K562 (cell line): ENCODE measurements at regions not wholly inside any gene's neighbourhood (a gene's known extent, or its start where the extent isn't known, plus 50 kb on each side); places are given as distances from the start of the nearest gene placed in this dataset.
A peak's percentile ranks its signal among the peaks of the same experiment; 100 is the strongest.

Experiments
- ARID1B ChIP-seq: fragments of 450-650 bp; IDR thresholded peaks from 2 replicates; pipeline ENCODE4 v1.6.1; 2016; ENCODE audit warnings: antibody characterized with exemption, mild to moderate bottlenecking, inconsistent platforms
- CCNT2 ChIP-seq: IDR thresholded peaks from 2 replicates; pipeline ENCODE4 v1.6.1; 2011; ENCODE audit warnings: borderline replicate concordance, low read depth, mild to moderate bottlenecking, moderate library complexity, mixed read lengths, low read length; ENCODE audit not compliant: insufficient read length; ENCODE audit errors: extremely low read depth
- CREM ChIP-seq: IDR thresholded peaks from 2 replicates; pipeline ENCODE4 v1.6.1; 2014; ENCODE audit warnings: antibody characterized with exemption, low read depth
- CTBP1 ChIP-seq: fragments of 450-650 bp; IDR thresholded peaks from 2 replicates; pipeline ENCODE4 v1.6.1; 2016; ENCODE audit warnings: borderline replicate concordance
- ETV1 ChIP-seq: fragments of 450-650 bp; conservative IDR thresholded peaks from 2 replicates; pipeline ENCODE4 v1.6.1; 2016; ENCODE audit warnings: missing genetic modification characterization, control low read depth, low read depth, missing compliant biosample characterization
- HCFC1 ChIP-seq: IDR thresholded peaks from 2 replicates; pipeline ENCODE4 v1.6.1; 2012; ENCODE audit warnings: low read depth, low read length, improper control_type of control experiment
- HMGN3 ChIP-seq: IDR thresholded peaks from 2 replicates; pipeline ENCODE4 v1.6.1; 2011; ENCODE audit warnings: borderline replicate concordance, low read depth, mild to moderate bottlenecking, mixed read lengths, low read length; ENCODE audit not compliant: insufficient read length; ENCODE audit errors: extremely low read depth
- IRF2 ChIP-seq: sonication (generic); formaldehyde crosslinking; IDR thresholded peaks from 2 replicates; pipeline ENCODE4 v1.8.1; 2022; ENCODE audit warnings: mild to moderate bottlenecking, missing genetic modification reagents
- JUND ChIP-seq, 2 experiments: IDR thresholded peaks; 2 replicates in 1 of 2; 3 replicates in 1 of 2; pipeline ENCODE4 v1.6.1; 2011; ENCODE audit warnings: borderline replicate concordance in 2 of 2, low read depth in 2 of 2, low read length in 2 of 2, improper control_type of control experiment in 1 of 2, missing biosample characterization in 1 of 2, missing genetic modification characterization in 1 of 2, missing genetic modification reagents in 1 of 2
- LCOR ChIP-seq: sonication (generic); formaldehyde crosslinking; IDR thresholded peaks from 2 replicates; pipeline ENCODE4 v1.8.0; 2022; ENCODE audit warnings: mild to moderate bottlenecking, missing genetic modification reagents
- MYNN ChIP-seq, 2 experiments: sonication (generic); formaldehyde crosslinking in 1 of 2; IDR thresholded peaks; 2 replicates each; pipeline versions ENCODE4 v1.5.0 to v1.6.1; 2016 to 2020; ENCODE audit warnings: antibody characterized with exemption in 1 of 2, missing genetic modification reagents in 1 of 2
- NR1H2 ChIP-seq: sonication (generic); formaldehyde crosslinking; IDR thresholded peaks from 2 replicates; pipeline ENCODE4 v1.4.0; 2020; ENCODE audit warnings: mild to moderate bottlenecking, missing genetic modification reagents
- NRF1 ChIP-seq, 2 experiments: fragments of 450-650 bp; IDR thresholded peaks in 1 of 2; conservative IDR thresholded peaks in 1 of 2; 2 replicates each; pipeline ENCODE4 v1.6.1; 2014; ENCODE audit warnings: mild to moderate bottlenecking in 2 of 2
- PKNOX1 ChIP-seq: fragments of 450-650 bp; IDR thresholded peaks from 2 replicates; pipeline ENCODE4 v1.6.1; 2016
- PML ChIP-seq: IDR thresholded peaks from 2 replicates; pipeline ENCODE4 v1.6.1; 2012; ENCODE audit warnings: low read length, inconsistent platforms
- RBFOX2 ChIP-seq: fragments of 200-400 bp; formaldehyde crosslinking; IDR thresholded peaks from 2 replicates; pipeline ENCODE4 v1.6.1; 2017; ENCODE audit warnings: low read depth, mild to moderate bottlenecking, low read length, moderate library complexity
- SMARCA4 ChIP-seq: fragments of 450-650 bp; IDR thresholded peaks from 2 replicates; pipeline ENCODE4 v1.6.1; 2016
- STAG1 ChIP-seq: sonication (generic); formaldehyde crosslinking; IDR thresholded peaks from 2 replicates; pipeline ENCODE4 v1.5.0; 2020; ENCODE audit warnings: missing genetic modification reagents, borderline replicate concordance
- STAT5A ChIP-seq: IDR thresholded peaks from 2 replicates; pipeline ENCODE4 v1.6.1; 2012; ENCODE audit warnings: low read length, inconsistent platforms, borderline replicate concordance
- TCF3 ChIP-seq: sonication (generic); formaldehyde crosslinking; IDR thresholded peaks from 2 replicates; pipeline ENCODE4 v1.4.0; 2020; ENCODE audit warnings: mild to moderate bottlenecking, missing genetic modification reagents
- YBX1 ChIP-seq: fragments of 450-650 bp; IDR thresholded peaks from 2 replicates; pipeline ENCODE4 v1.7.1; 2016; ENCODE audit warnings: mild to moderate bottlenecking
- ZKSCAN3 ChIP-seq: fragments of 250-450 bp; sonication (Bioruptor Pico); IDR thresholded peaks from 2 replicates; pipeline ENCODE4 v1.4.0; 2020
- ZNF740 ChIP-seq, 3 experiments: fragments of 200-800 bp in 1 of 3; sonication (Bioruptor generic) in 1 of 3; sonication (generic) in 1 of 3; formaldehyde crosslinking in 1 of 3; IDR thresholded peaks; 2 replicates each; pipeline versions ENCODE4 v1.6.1 to v1.8.0; 2016 to 2022; ENCODE audit warnings: mild to moderate bottlenecking in 2 of 3, missing compliant biosample characterization in 2 of 3, missing genetic modification characterization in 2 of 3, missing genetic modification reagents in 1 of 3
- TF ChIP-seq, protein P1 (sequence below), 2 experiments: fragments of 250-450 bp in 1 of 2; fragments of 450-650 bp in 1 of 2; sonication (Bioruptor Pico) in 1 of 2; IDR thresholded peaks; 2 replicates each; pipeline versions ENCODE4 v1.6.1 to v1.8.0; 2016 to 2021; ENCODE audit warnings: mild to moderate bottlenecking in 2 of 2, moderate library complexity in 2 of 2, missing compliant biosample characterization in 1 of 2, missing genetic modification characterization in 1 of 2

- peak; percentile 63; the same call in 1 of the 2 replicates for TF ChIP-seq STAT5A
- TF ChIP-seq PKNOX1, result peak; percentile 90
- peak; percentile 56; the same call in 1 of the 2 replicates for TF ChIP-seq MYNN (IDR thresholded peaks at IDR 0.05)
- TF ChIP-seq MYNN (CRISPR knock-in tag; IDR thresholded peaks at IDR 0.05), result no peak
- peak; percentile 51 for TF ChIP-seq CCNT2
- TF ChIP-seq ARID1B, result peak; percentile 93
- peak; percentile 64 for TF ChIP-seq HMGN3
- TF ChIP-seq TCF3 (CRISPR knock-in tag), result peak; percentile 85
- TF ChIP-seq IRF2 (CRISPR knock-in tag), result no peak
- TF ChIP-seq LCOR, result 0 out of 2 replicates have a peak, but pooled peaks have one; percentile 45
- TF ChIP-seq SMARCA4, result peak; percentile 90
- TF ChIP-seq RBFOX2, result peak; percentile 68
- TF ChIP-seq PML, result peak; percentile 78
- peak; percentile 40; the same call in 1 of the 2 replicates for TF ChIP-seq ETV1 (tag)
- TF ChIP-seq ZNF740 (CRISPR knock-in tag; IDR thresholded peaks at IDR 0.05), result no peak
- TF ChIP-seq ZNF740 (tag; IDR thresholded peaks at IDR 0.05), result 0 out of 4 replicates have a peak, but pooled peaks of 1 of the 2 experiments have one; percentile 30
- TF ChIP-seq YBX1, result no peak
- no peak for TF ChIP-seq NR1H2
- 0 out of 2 replicates have a peak, but pooled peaks have one; percentile 6 for TF ChIP-seq HCFC1
- no peak for TF ChIP-seq STAG1 (CRISPR knock-in tag)
- no peak for TF ChIP-seq ZKSCAN3
- TF ChIP-seq CREM, result peak; percentile 93
- peak; percentile 96 for TF ChIP-seq CTBP1
- TF ChIP-seq NRF1 (conservative IDR thresholded peaks at IDR 0.05 in 1 of 2, IDR thresholded peaks at IDR 0.05 in 1 of 2), result peak; percentile 12 to 35; a peak in 1 of 4 replicates
- TF ChIP-seq, protein P1, sequence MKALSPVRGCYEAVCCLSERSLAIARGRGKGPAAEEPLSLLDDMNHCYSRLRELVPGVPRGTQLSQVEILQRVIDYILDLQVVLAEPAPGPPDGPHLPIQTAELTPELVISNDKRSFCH (CRISPR knock-in tag; IDR thresholded peaks at IDR 0.05), result no peak
- TF ChIP-seq, protein P1 (tag; IDR thresholded peaks at IDR 0.05), result no peak
- peak; percentile 90 for TF ChIP-seq JUND (IDR thresholded peaks at IDR 0.05; ENCODE audit: borderline replicate concordance, low read depth, low read length)
- TF ChIP-seq JUND (tag; IDR thresholded peaks at IDR 0.05; ENCODE audit: borderline replicate concordance, low read depth, low read length), result peak; percentile 86; the same call in 2 of the 3 replicates
These were observed 297.9 kb upstream of the AMIGO2 start (continued) for GRCh38 chr12:47377414-47378221.
